ENCODE measurements at regions not wholly inside any gene's neighbourhood (a gene's known extent, or its start where the extent isn't known, plus 50 kb on each side); places are given as distances from the start of the nearest gene placed in this dataset.

DNA sequence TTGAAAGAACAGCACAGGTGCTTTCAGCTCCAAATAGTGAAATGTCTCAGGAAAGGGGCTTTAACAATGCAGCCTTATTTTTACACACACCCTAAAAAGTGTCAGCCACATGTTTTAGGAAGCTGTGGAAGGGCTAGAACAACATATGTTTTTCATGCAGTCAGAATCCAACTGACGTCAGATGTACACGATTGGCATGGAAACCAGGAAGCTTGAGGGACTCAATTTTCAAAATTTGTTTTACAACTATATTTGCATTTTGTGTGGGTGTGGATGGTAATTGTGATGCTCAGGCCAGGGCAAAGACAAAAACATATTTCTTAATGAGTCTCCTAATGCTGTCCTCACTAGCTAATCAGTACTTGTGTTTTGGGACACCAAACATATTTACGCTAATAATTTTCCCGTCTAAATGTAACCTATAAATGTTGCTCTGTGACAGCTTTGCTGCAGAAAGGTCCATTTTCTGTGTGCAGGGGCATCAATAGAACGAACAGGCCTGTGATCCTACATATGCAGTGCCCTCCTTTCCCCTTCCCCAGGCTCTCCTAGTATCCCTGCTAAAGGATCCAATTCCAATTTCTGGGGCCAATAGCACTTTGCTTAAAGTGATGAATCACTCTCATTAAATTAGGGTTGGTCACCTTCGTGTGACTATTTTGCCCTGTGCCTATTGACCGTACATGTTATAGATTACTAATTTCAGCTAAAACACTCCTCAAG, 434.0 kb upstream of the CDH5 start:
- H3K36me3 ChIP-seq (replicated peaks in 1 of 2; ENCODE audit: control extremely low read depth in 1 of 2, control insufficient read depth in 1 of 2, extremely low read depth in 1 of 2, insufficient read depth in 2 of 2, low read length in 1 of 2), result no peaks in the 10 kb centered on the region
- CTCF ChIA-PET, result no interaction called here
- H3K4me1 ChIP-seq (ENCODE audit: control insufficient read depth in 2 of 2, insufficient read depth in 2 of 2, low read length in 2 of 2), result no peaks in the 10 kb centered on the region
- H3K4me1 Mint-ChIP-seq, result no peaks in the 10 kb centered on the region
- H4K20me1 ChIP-seq (ENCODE audit: control insufficient read depth, insufficient read depth, low read length, poor library complexity, severe bottlenecking), result no peaks in the 10 kb centered on the region
- no peak overlapping the region for H3K4me2 ChIP-seq (replicated peaks; ENCODE audit: low read depth, low read length, poor library complexity, severe bottlenecking)
- no peak for DNase-seq
- intact Hi-C loops (cut with micrococcal nuclease), result no loop called here
- no peaks in the 10 kb centered on the region for H3K9me3 Mint-ChIP-seq (ENCODE audit: insufficient read depth)
- WGBS (ENCODE audit: insufficient coverage), result 88% methylated on average over 3 of the region's 7 CpGs
- H3K27ac ChIP-seq (ENCODE audit: low read length in 2 of 2), result no peak overlapping the region
- TF ChIP-seq EZH2 (IDR thresholded peaks at IDR 0.05; ENCODE audit: borderline replicate concordance, insufficient read depth, low read depth, low read length, poor library complexity, severe bottlenecking), result no peak
- TF ChIP-seq, protein P1, sequence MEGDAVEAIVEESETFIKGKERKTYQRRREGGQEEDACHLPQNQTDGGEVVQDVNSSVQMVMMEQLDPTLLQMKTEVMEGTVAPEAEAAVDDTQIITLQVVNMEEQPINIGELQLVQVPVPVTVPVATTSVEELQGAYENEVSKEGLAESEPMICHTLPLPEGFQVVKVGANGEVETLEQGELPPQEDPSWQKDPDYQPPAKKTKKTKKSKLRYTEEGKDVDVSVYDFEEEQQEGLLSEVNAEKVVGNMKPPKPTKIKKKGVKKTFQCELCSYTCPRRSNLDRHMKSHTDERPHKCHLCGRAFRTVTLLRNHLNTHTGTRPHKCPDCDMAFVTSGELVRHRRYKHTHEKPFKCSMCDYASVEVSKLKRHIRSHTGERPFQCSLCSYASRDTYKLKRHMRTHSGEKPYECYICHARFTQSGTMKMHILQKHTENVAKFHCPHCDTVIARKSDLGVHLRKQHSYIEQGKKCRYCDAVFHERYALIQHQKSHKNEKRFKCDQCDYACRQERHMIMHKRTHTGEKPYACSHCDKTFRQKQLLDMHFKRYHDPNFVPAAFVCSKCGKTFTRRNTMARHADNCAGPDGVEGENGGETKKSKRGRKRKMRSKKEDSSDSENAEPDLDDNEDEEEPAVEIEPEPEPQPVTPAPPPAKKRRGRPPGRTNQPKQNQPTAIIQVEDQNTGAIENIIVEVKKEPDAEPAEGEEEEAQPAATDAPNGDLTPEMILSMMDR (IDR thresholded peaks at IDR 0.05), result no peak
- no peak overlapping the region for H3K4me3 ChIP-seq (ENCODE audit: control extremely low read depth in 1 of 5, extremely low read depth in 1 of 5, insufficient read depth in 1 of 5, low read depth in 2 of 5, low read length in 4 of 5)
- no peaks in the 10 kb centered on the region for H3K27me3 ChIP-seq (replicated peaks in 1 of 4; ENCODE audit: control extremely low read depth in 1 of 4, control insufficient read depth in 3 of 4, insufficient read depth in 4 of 4, low read length in 3 of 4)
- no peaks in the 10 kb centered on the region for H3K27me3 Mint-ChIP-seq
- H3K27ac Mint-ChIP-seq, result no peak overlapping the region
- H3K4me3 Mint-ChIP-seq, result no peak overlapping the region
- peaks cover 0 to 3% (median 0%) of the 10 kb centered on the region in 3 donors for H3K9me3 ChIP-seq (ENCODE audit: control extremely low read depth in 1 of 3, control insufficient read depth in 2 of 3, insufficient read depth in 1 of 3, low read length in 2 of 3)
- POLR2A ChIA-PET, result no interaction called here
- no peak overlapping the region for H3K9ac ChIP-seq (ENCODE audit: low read length)
- ATAC-seq (ENCODE audit: low read depth), result no peak
- no peak overlapping the region for H2AFZ ChIP-seq (ENCODE audit: insufficient read depth, low read depth, low read length, poor library complexity, severe bottlenecking)
- no peaks in the 10 kb centered on the region for H3K79me2 ChIP-seq (ENCODE audit: control insufficient read depth, insufficient read depth, low read length)

DNA sequence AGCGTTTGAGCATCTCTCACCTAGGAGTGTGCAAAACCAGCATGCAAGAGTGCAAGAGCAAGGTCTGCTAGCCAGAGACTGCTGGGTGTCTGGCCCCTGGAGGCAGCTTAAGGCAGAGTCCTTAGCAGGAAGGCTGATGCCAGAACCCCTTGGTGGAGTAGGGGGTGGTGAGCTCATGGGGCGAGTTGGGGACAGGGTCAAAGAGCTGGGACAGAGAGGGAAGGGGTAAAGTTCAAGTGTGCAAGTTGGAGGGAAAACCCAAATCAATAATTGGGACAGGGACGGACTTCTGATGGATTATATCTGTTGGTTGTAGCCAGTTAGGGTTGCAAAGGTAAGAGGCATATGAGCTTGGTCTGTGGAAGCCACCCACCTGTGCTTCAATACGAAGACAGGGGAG, 443.6 kb upstream of the CDH5 start:
- no peak for ATAC-seq (ENCODE audit: low read depth)
- no peak for TF ChIP-seq EZH2 (IDR thresholded peaks at IDR 0.05; ENCODE audit: borderline replicate concordance, insufficient read depth, low read depth, low read length, poor library complexity, severe bottlenecking)
- TF ChIP-seq, protein P1 (IDR thresholded peaks at IDR 0.05), result no peak
- H3K4me1 Mint-ChIP-seq, result no peaks in the 10 kb centered on the region

More for the DNA sequence above, 443.6 kb upstream of the CDH5 start:
- no peak overlapping the region for H3K4me3 ChIP-seq (ENCODE audit: control extremely low read depth in 1 of 5, extremely low read depth in 1 of 5, insufficient read depth in 1 of 5, low read depth in 2 of 5, low read length in 4 of 5)
- no peaks in the 10 kb centered on the region for H3K79me2 ChIP-seq (ENCODE audit: control insufficient read depth, insufficient read depth, low read length)
- ChIA-PET POLR2A (no interaction called here), CTCF (no interaction called here)
- Mint-ChIP-seq H3K27ac (no peak overlapping the region), H3K4me3 (no peak overlapping the region), H3K27me3 (no peaks in the 10 kb centered on the region), H3K9me3 (ENCODE audit: insufficient read depth) (no peaks in the 10 kb centered on the region)
- no peak overlapping the region for H3K27ac ChIP-seq (ENCODE audit: low read length in 2 of 2)
- H3K4me2 ChIP-seq (replicated peaks; ENCODE audit: low read depth, low read length, poor library complexity, severe bottlenecking), result no peak overlapping the region
- no peaks in the 10 kb centered on the region for H4K20me1 ChIP-seq (ENCODE audit: control insufficient read depth, insufficient read depth, low read length, poor library complexity, severe bottlenecking)
- H2AFZ ChIP-seq (ENCODE audit: insufficient read depth, low read depth, low read length, poor library complexity, severe bottlenecking), result no peak overlapping the region
- WGBS (ENCODE audit: insufficient coverage), result 81% methylated on average over 4 of the region's 4 CpGs
- no peak for DNase-seq
- H3K9me3 ChIP-seq (ENCODE audit: control extremely low read depth in 1 of 3, control insufficient read depth in 2 of 3, insufficient read depth in 1 of 3, low read length in 2 of 3), result peaks cover 0 to 8% (median 0%) of the 10 kb centered on the region in 3 donors
- H3K36me3 ChIP-seq (replicated peaks in 1 of 2; ENCODE audit: control extremely low read depth in 1 of 2, control insufficient read depth in 1 of 2, extremely low read depth in 1 of 2, insufficient read depth in 2 of 2, low read length in 1 of 2), result no peaks in the 10 kb centered on the region
- no peak overlapping the region for H3K9ac ChIP-seq (ENCODE audit: low read length)
- H3K27me3 ChIP-seq (replicated peaks in 1 of 4; ENCODE audit: control extremely low read depth in 1 of 4, control insufficient read depth in 3 of 4, insufficient read depth in 4 of 4, low read length in 3 of 4), result peaks cover 0 to 2% (median 0%) of the 10 kb centered on the region in 4 experiments
- intact Hi-C loops (cut with micrococcal nuclease), result no loop called here
- no peaks in the 10 kb centered on the region for H3K4me1 ChIP-seq (ENCODE audit: control insufficient read depth in 2 of 2, insufficient read depth in 2 of 2, low read length in 2 of 2)
